OCI-LY3 (cell line): ENCODE measurements at regions not wholly inside any gene's neighbourhood (a gene's known extent, or its start where the extent isn't known, plus 50 kb on each side); places are given as distances from the start of the nearest gene placed in this dataset.
"Not testable (repeated sequence)": the region's sequence is repeated elsewhere in the genome, so short reads cannot be mapped to it uniquely, and the experiment has no call there.

Source experiments
- H2AFZ ChIP-seq: fragments of 200-600, 300-600 bp; shearing (Covaris generic); 2 replicates; pipeline ENCODE4 v1.6.0; 2014; ENCODE audit warnings: antibody characterized with exemption, low read depth, low read length
- H3K27ac ChIP-seq: fragments of 200-600, 300-600 bp; sonication (generic); 2 replicates; pipeline ENCODE4 v1.5.1; 2014; ENCODE audit warnings: mild to moderate bottlenecking, low read length, moderate library complexity, mixed read lengths
- H3K27me3 ChIP-seq: fragments of 200-600, 300-600 bp; sonication (generic); 2 replicates; pipeline ENCODE4 v1.6.1; 2014; ENCODE audit warnings: low read depth, low read length, mixed read lengths
- H3K36me3 ChIP-seq: fragments of 200-600, 300-600 bp; sonication (generic); replicated peaks from 2 replicates; pipeline ENCODE3; 2014; ENCODE audit warnings: low read depth, low read length, mixed read lengths
- H3K4me1 ChIP-seq: fragments of 300-600, 200-600 bp; sonication (generic); 2 replicates; pipeline ENCODE4 v1.6.1; 2014; ENCODE audit warnings: low read length, mixed read lengths
- H3K4me2 ChIP-seq: fragments of 200-600, 300-600 bp; sonication (generic); 2 replicates; pipeline ENCODE4 v1.6.1; 2014; ENCODE audit warnings: low read length, mixed read lengths
- H3K4me3 ChIP-seq: fragments of 300-600, 200-600 bp; sonication (generic); 2 replicates; pipeline ENCODE4 v1.5.1; 2014; ENCODE audit warnings: antibody characterized with exemption, mild to moderate bottlenecking, low read length, moderate library complexity
- H3K79me2 ChIP-seq: fragments of 300-600, 200-600 bp; shearing (Covaris generic); 2 replicates; pipeline ENCODE4 v1.6.1; 2014; ENCODE audit warnings: mild to moderate bottlenecking, low read length, mixed read lengths
- H3K9ac ChIP-seq: fragments of 300-600, 200-600 bp; shearing (Covaris generic); 2 replicates; pipeline ENCODE4 v1.6.0; 2014; ENCODE audit warnings: mild to moderate bottlenecking, low read length, moderate library complexity
- H3K9me3 ChIP-seq: fragments of 200-600, 300-600 bp; shearing (Covaris generic); 2 replicates; pipeline ENCODE4 v1.6.1; 2014; ENCODE audit warnings: low read length, mixed read lengths; ENCODE audit not compliant: insufficient read depth
- H4K20me1 ChIP-seq: fragments of 200-600, 300-600 bp; sonication (generic); 2 replicates; pipeline ENCODE4 v1.6.1; 2016; ENCODE audit warnings: low read length, mixed read lengths; ENCODE audit not compliant: insufficient read depth
- EZH2phosphoT487 ChIP-seq: fragments of 200-600 bp; shearing (Covaris generic); IDR thresholded peaks from 2 replicates; pipeline ENCODE4 v1.6.1; 2018; ENCODE audit warnings: antibody characterized with exemption, mixed run types, low read depth
- TF ChIP-seq, protein P1 (sequence below): fragments of 200-600, 300-600 bp; sonication (generic); IDR thresholded peaks from 2 replicates; pipeline ENCODE4 v1.5.1; 2014; ENCODE audit warnings: antibody characterized with exemption, low read length, low read depth

DNA sequence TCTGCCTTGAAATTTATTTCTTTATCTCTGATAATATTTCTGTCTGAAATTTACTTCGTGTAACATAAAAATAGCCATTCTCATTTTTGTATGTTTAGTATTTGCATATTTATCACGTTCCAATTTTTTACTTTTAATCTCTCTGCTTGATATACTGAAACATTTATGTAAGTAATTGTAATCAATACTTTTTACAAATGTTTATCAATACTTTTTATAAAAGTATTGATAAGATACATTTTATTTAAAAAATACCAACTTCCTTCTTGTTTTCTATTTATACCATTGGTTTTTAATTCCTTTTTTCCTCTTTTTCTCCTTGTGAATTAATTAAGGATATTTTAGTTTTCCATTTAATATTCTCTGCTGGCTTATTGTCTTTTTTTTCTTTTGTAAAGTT, 60.3 kb upstream of the TBL1XR1 start:
- H4K20me1 ChIP-seq, result no peaks in the 10 kb centered on the region
- no peak overlapping the region for H3K4me3 ChIP-seq
- H2AFZ ChIP-seq, result no peak overlapping the region
- TF ChIP-seq, protein P1, sequence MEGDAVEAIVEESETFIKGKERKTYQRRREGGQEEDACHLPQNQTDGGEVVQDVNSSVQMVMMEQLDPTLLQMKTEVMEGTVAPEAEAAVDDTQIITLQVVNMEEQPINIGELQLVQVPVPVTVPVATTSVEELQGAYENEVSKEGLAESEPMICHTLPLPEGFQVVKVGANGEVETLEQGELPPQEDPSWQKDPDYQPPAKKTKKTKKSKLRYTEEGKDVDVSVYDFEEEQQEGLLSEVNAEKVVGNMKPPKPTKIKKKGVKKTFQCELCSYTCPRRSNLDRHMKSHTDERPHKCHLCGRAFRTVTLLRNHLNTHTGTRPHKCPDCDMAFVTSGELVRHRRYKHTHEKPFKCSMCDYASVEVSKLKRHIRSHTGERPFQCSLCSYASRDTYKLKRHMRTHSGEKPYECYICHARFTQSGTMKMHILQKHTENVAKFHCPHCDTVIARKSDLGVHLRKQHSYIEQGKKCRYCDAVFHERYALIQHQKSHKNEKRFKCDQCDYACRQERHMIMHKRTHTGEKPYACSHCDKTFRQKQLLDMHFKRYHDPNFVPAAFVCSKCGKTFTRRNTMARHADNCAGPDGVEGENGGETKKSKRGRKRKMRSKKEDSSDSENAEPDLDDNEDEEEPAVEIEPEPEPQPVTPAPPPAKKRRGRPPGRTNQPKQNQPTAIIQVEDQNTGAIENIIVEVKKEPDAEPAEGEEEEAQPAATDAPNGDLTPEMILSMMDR, result no peak
- no peak for TF ChIP-seq EZH2phosphoT487
- peaks cover under 1% of the 10 kb centered on the region for H3K36me3 ChIP-seq
- peaks cover 5% of the 10 kb centered on the region for H3K4me1 ChIP-seq
- no peak overlapping the region for H3K27ac ChIP-seq
- H3K27me3 ChIP-seq, result no peaks in the 10 kb centered on the region
- H3K9ac ChIP-seq, result no peak overlapping the region
- H3K79me2 ChIP-seq, result no peaks in the 10 kb centered on the region
- no peak overlapping the region for H3K4me2 ChIP-seq
- peaks cover 7% of the 10 kb centered on the region; the same call in 1 of the 2 replicates for H3K9me3 ChIP-seq

GRCh38 chr3:177262396-177262795, 65.1 kb upstream of the TBL1XR1 start:
- peaks cover 21% of the 10 kb centered on the region for H3K4me1 ChIP-seq
- no peak overlapping the region for H3K27ac ChIP-seq
- no peaks in the 10 kb centered on the region for H3K9me3 ChIP-seq
- no peak overlapping the region for H2AFZ ChIP-seq
- no peaks in the 10 kb centered on the region for H3K27me3 ChIP-seq
- no peak overlapping the region for H3K9ac ChIP-seq
- no peak overlapping the region for H3K4me3 ChIP-seq
- H4K20me1 ChIP-seq, result no peaks in the 10 kb centered on the region
- H3K79me2 ChIP-seq, result no peaks in the 10 kb centered on the region
- H3K4me2 ChIP-seq, result peak overlapping the region; percentile 49
- no peak for TF ChIP-seq EZH2phosphoT487
- TF ChIP-seq, protein P1, result no peak
- H3K36me3 ChIP-seq, result no peaks in the 10 kb centered on the region

GRCh38 chr3:177263615-177264368, 66.5 kb upstream of the TBL1XR1 start:
- TF ChIP-seq EZH2phosphoT487, result no peak
- TF ChIP-seq, protein P1, result no peak
- H3K9me3 ChIP-seq, result no peaks in the 10 kb centered on the region
- no peak overlapping the region for H3K9ac ChIP-seq
- peaks cover 21% of the 10 kb centered on the region for H3K4me1 ChIP-seq
- no peaks in the 10 kb centered on the region for H3K36me3 ChIP-seq
- H3K4me2 ChIP-seq, result peak overlapping the region; percentile 17; the same call in 1 of the 2 replicates
- H2AFZ ChIP-seq, result peak overlapping the region; percentile 42; the same call in 1 of the 2 replicates
- no peaks in the 10 kb centered on the region for H3K79me2 ChIP-seq
- peak overlapping the region; percentile 24 for H3K27ac ChIP-seq
- H3K4me3 ChIP-seq, result no peak overlapping the region
- H3K27me3 ChIP-seq, result no peaks in the 10 kb centered on the region
- no peaks in the 10 kb centered on the region for H4K20me1 ChIP-seq

GRCh38 chr3:177271811-177272501, 74.7 kb upstream of the TBL1XR1 start:
- H3K9me3 ChIP-seq, H3K4me1 ChIP-seq, H3K79me2 ChIP-seq, H3K27ac ChIP-seq, H3K36me3 ChIP-seq, H2AFZ ChIP-seq, H4K20me1 ChIP-seq, H3K27me3 ChIP-seq, H3K9ac ChIP-seq, H3K4me3 ChIP-seq, H3K4me2 ChIP-seq: not testable (repeated sequence)
